T-helper 9 cell (primary cell): ENCODE measurements at regions not wholly inside any gene's neighbourhood (a gene's known extent, or its start where the extent isn't known, plus 50 kb on each side); places are given as distances from the start of the nearest gene placed in this dataset.

Experiments
- DNase-seq: peaks from one replicate; pipeline ENCODE4 v3.0.0-alpha.2; 2020

GRCh38 chr2:204187229-204188083 lies 250.9 kb downstream of the ICOS start:
- no peak for DNase-seq

GRCh38 chr2:204191574-204191973 lies 255.0 kb downstream of the ICOS start:
- no peak for DNase-seq

GRCh38 chr2:204195498-204195897 lies 258.9 kb downstream of the ICOS start:
- DNase-seq: no peak

GRCh38 chr2:204197336-204198005 lies 260.9 kb downstream of the ICOS start:
- no peak for DNase-seq

GRCh38 chr2:204199357-204199756 lies 262.8 kb downstream of the ICOS start:
- DNase-seq: no peak

GRCh38 chr2:204201507-204201906 lies 264.9 kb downstream of the ICOS start:
- DNase-seq: no peak

- DNase-seq: no peak
Measured at GRCh38 chr2:204202253-204202652, 265.7 kb downstream of the ICOS start.

GRCh38 chr2:204203704-204204103 lies 267.1 kb downstream of the ICOS start:
- DNase-seq: no peak

- DNase-seq: no peak
Measured at GRCh38 chr2:204205082-204205481, 268.5 kb downstream of the ICOS start.

- DNase-seq: no peak
Measured at GRCh38 chr2:204205538-204205937, 269.0 kb downstream of the ICOS start.

GRCh38 chr2:204207866-204208265 lies 271.3 kb downstream of the ICOS start:
- DNase-seq: no peak

- DNase-seq: no peak
Measured at GRCh38 chr2:204213588-204213987, 277.0 kb downstream of the ICOS start.

- DNase-seq: no peak
Measured at GRCh38 chr2:204218040-204218439, 281.5 kb downstream of the ICOS start.

GRCh38 chr2:204219196-204219595 lies 282.6 kb downstream of the ICOS start:
- DNase-seq: no peak

- no peak for DNase-seq
Measured at GRCh38 chr2:204220896-204221295, 284.3 kb downstream of the ICOS start.

GRCh38 chr2:204223046-204223445 lies 286.5 kb downstream of the ICOS start:
- DNase-seq: no peak

GRCh38 chr2:204223544-204223943 lies 287.0 kb downstream of the ICOS start:
- no peak for DNase-seq

- no peak for DNase-seq
Measured at GRCh38 chr2:204225671-204226073, 289.1 kb downstream of the ICOS start.

- no peak for DNase-seq
Measured at GRCh38 chr2:204226305-204226880, 289.8 kb downstream of the ICOS start.

- DNase-seq: no peak
Measured at GRCh38 chr2:204228169-204228886, 291.8 kb downstream of the ICOS start.

GRCh38 chr2:204234248-204234647 lies 297.7 kb downstream of the ICOS start:
- DNase-seq: no peak

- no peak for DNase-seq
Measured at GRCh38 chr2:204234879-204235278, 298.3 kb downstream of the ICOS start.

- no peak for DNase-seq
Measured at GRCh38 chr2:204237416-204237815, 300.9 kb downstream of the ICOS start.
